ENCODE measurements at regions not wholly inside any gene's neighbourhood (a gene's known extent, or its start where the extent isn't known, plus 50 kb on each side); places are given as distances from the start of the nearest gene placed in this dataset.

GRCh38 chr2:238584617-238585016 lies 157.9 kb downstream of the ASB1 start:
- DNase-seq: no peak

- no peak for DNase-seq
Measured at GRCh38 chr2:238585836-238586821, 159.4 kb downstream of the ASB1 start.

GRCh38 chr2:238586931-238587775 lies 160.4 kb downstream of the ASB1 start:
- no peak for DNase-seq

GRCh38 chr2:238587776-238588660 lies 161.3 kb downstream of the ASB1 start:
- DNase-seq: no peak

GRCh38 chr2:238589591-238590460 lies 163.1 kb downstream of the ASB1 start:
- no peak for DNase-seq

- peak; percentile 2 for DNase-seq
Measured at GRCh38 chr2:238591732-238592131, 165.0 kb downstream of the ASB1 start.

- no peak for DNase-seq
Measured at GRCh38 chr2:238593236-238593635, 166.5 kb downstream of the ASB1 start.

GRCh38 chr2:238593678-238594077 lies 167.0 kb downstream of the ASB1 start:
- no peak for DNase-seq

- no peak for DNase-seq
Measured at GRCh38 chr2:238594796-238595749, 168.3 kb downstream of the ASB1 start.

GRCh38 chr2:238595750-238596570 lies 169.2 kb downstream of the ASB1 start:
- no peak for DNase-seq

GRCh38 chr2:238596571-238597551 lies 170.1 kb downstream of the ASB1 start:
- DNase-seq: no peak

GRCh38 chr2:238597638-238598528 lies 171.2 kb downstream of the ASB1 start:
- no peak for DNase-seq

GRCh38 chr2:238598802-238599530 lies 172.2 kb downstream of the ASB1 start:
- no peak for DNase-seq

- no peak for DNase-seq
Measured at GRCh38 chr2:238599549-238600505, 173.1 kb downstream of the ASB1 start.

Measured in NCI-H69 (cell line).